HepG2 (cell line): ENCODE measurements at regions not wholly inside any gene's neighbourhood (a gene's known extent, or its start where the extent isn't known, plus 50 kb on each side); places are given as distances from the start of the nearest gene placed in this dataset.

Experiments used
- ATAC-seq: fragments of 200-7000 bp; cut with Tn5 transposase; 3 replicates; pipeline ENCODE4 v1.9.1; 2020; ENCODE audit warnings: mild to moderate bottlenecking, moderate library complexity
- BruUV-seq: library from RNA; stranded (reverse); fragments of 400-500 nt; replicated peaks from 2 replicates; lab custom pipeline; 2021; lab: Mats Ljungman, UMichigan
- CTCF ChIA-PET: fragments of 300-600 bp; formaldehyde crosslinking; extraction: SDS; loops from one replicate; lab custom pipeline; 2021; ENCODE audit warnings: low total read pairs, inconsistent platforms, low intra/inter-chr PET ratio; lab: Yijun Ruan, JAX
- POLR2A ChIA-PET: fragments of 350-600 bp; sonication (Branson Sonifier 250); formaldehyde crosslinking; loops from one replicate; lab custom pipeline; 2020; ENCODE audit warnings: antibody characterized with exemption, inconsistent platforms; lab: Yijun Ruan, JAX
- DNase-seq: peaks from one replicate; pipeline ENCODE4 v3.0.0-alpha.2; 2015; ENCODE audit warnings: low spot score
- FAIRE-seq: peaks from 3 replicates; lab custom pipeline; 2011; peaks lifted over from hg19 to GRCh38; lab: Jason Lieb, UNC
- H2AFZ ChIP-seq: one replicate; pipeline ENCODE4 v1.6.1; 2011; ENCODE audit warnings: low read length, inconsistent platforms
- H3K27ac ChIP-seq: fragments of 300-600 bp; 3 replicates; pipeline ENCODE4 v1.8.0; 2011; ENCODE audit warnings: mixed run types, mild to moderate bottlenecking, mixed read lengths, low read length, inconsistent platforms; ENCODE audit not compliant: insufficient read depth; ENCODE audit errors: extremely low read length
- H3K27me3 ChIP-seq, 2 experiments: fragments of 200-600 bp in 1 of 2; 2 replicates in 1 of 2; 3 replicates in 1 of 2; pipeline versions ENCODE4 v1.6.0 to v1.8.0; 2011; ENCODE audit warnings: low read length in 2 of 2, mild to moderate bottlenecking in 2 of 2, moderate library complexity in 2 of 2, inconsistent platforms in 1 of 2; ENCODE audit not compliant: insufficient read depth in 2 of 2, control insufficient read depth in 1 of 2
- H3K36me3 ChIP-seq, 2 experiments: fragments of 200-600 bp in 1 of 2; replicated peaks in 1 of 2; 2 replicates in 1 of 2; 3 replicates in 1 of 2; pipeline versions ENCODE4 v1.5.1 to v1.8.0; 2011; ENCODE audit warnings: low read length in 2 of 2, inconsistent platforms in 1 of 2; ENCODE audit not compliant: insufficient read depth in 2 of 2, control insufficient read depth in 1 of 2
- H3K4me1 ChIP-seq: 2 replicates; pipeline ENCODE4 v1.5.1; 2012; ENCODE audit warnings: low read length, inconsistent platforms; ENCODE audit not compliant: insufficient read depth
- H3K4me2 ChIP-seq: 2 replicates; pipeline ENCODE4 v1.6.0; 2011; ENCODE audit warnings: low read depth, low read length, inconsistent platforms
- H3K4me3 ChIP-seq, 3 experiments: fragments of 200-600 bp in 1 of 3; sonication (generic), shearing (Covaris generic) in 1 of 3; replicated peaks in 1 of 3; 2 replicates each; pipeline ENCODE4 v1.5.1; 2011 to 2016; ENCODE audit warnings: low read length in 3 of 3, inconsistent platforms in 2 of 3, low read depth in 2 of 3, mild to moderate bottlenecking in 2 of 3, control low read depth in 1 of 3, mixed read lengths in 1 of 3; ENCODE audit not compliant: insufficient read depth in 1 of 3
- H3K79me2 ChIP-seq: one replicate; pipeline ENCODE4 v1.6.1; 2011; ENCODE audit warnings: low read length, inconsistent platforms; ENCODE audit not compliant: insufficient read depth
- H3K9ac ChIP-seq: 2 replicates; pipeline ENCODE4 v1.6.0; 2011; ENCODE audit warnings: mild to moderate bottlenecking, low read depth, low read length, inconsistent platforms; ENCODE audit not compliant: insufficient read depth
- H3K9me3 ChIP-seq: 2 replicates; pipeline ENCODE4 v1.5.1; 2012; ENCODE audit warnings: mild to moderate bottlenecking, low read length
- H4K20me1 ChIP-seq: 2 replicates; pipeline ENCODE4 v1.6.0; 2011; ENCODE audit warnings: inconsistent platforms, mild to moderate bottlenecking, low read length, moderate library complexity; ENCODE audit not compliant: insufficient read depth
- ATF7 ChIP-seq, 2 experiments: fragments of 450-650 bp in 1 of 2; sonication (generic) in 1 of 2; formaldehyde crosslinking in 1 of 2; IDR thresholded peaks; 2 replicates each; pipeline versions ENCODE4 v1.4.0 to v1.6.1; 2016 to 2020; ENCODE audit warnings: antibody characterized with exemption in 1 of 2, mild to moderate bottlenecking in 1 of 2, missing genetic modification reagents in 1 of 2
- NONO ChIP-seq, 2 experiments: fragments of 450-650 bp in 1 of 2; sonication (generic) in 1 of 2; formaldehyde crosslinking in 1 of 2; IDR thresholded peaks in 1 of 2; conservative IDR thresholded peaks in 1 of 2; 2 replicates each; pipeline versions ENCODE4 v1.6.1 to v1.8.0; 2017 to 2022; ENCODE audit warnings: mild to moderate bottlenecking in 1 of 2, missing genetic modification reagents in 1 of 2, moderate library complexity in 1 of 2
- POLR2A ChIP-seq, 2 experiments: IDR thresholded peaks; 2 replicates each; pipeline ENCODE4 v1.6.1; 2011; ENCODE audit warnings: low read depth in 2 of 2, low read length in 2 of 2, mild to moderate bottlenecking in 1 of 2, moderate library complexity in 1 of 2; ENCODE audit not compliant: insufficient read depth in 1 of 2
- RFXANK ChIP-seq: IDR thresholded peaks from 2 replicates; pipeline ENCODE4 v1.6.1; 2016
- SETDB1 ChIP-seq: sonication (generic); formaldehyde crosslinking; IDR thresholded peaks from 2 replicates; pipeline ENCODE4 v1.5.1; 2020; ENCODE audit warnings: missing genetic modification reagents, mild to moderate bottlenecking, borderline replicate concordance
- SIN3B ChIP-seq: fragments of 150-350 bp; IDR thresholded peaks from 2 replicates; pipeline ENCODE4 v1.6.1; 2014; ENCODE audit warnings: low read length
- SP2 ChIP-seq: sonication (generic); formaldehyde crosslinking; IDR thresholded peaks from 2 replicates; pipeline ENCODE4 v1.5.1; 2020; ENCODE audit warnings: mild to moderate bottlenecking, missing genetic modification reagents
- TSC22D2 ChIP-seq: sonication (generic); formaldehyde crosslinking; IDR thresholded peaks from 2 replicates; pipeline ENCODE4 v1.5.1; 2020; ENCODE audit warnings: missing genetic modification reagents, mild to moderate bottlenecking, borderline replicate concordance
- ZKSCAN8 ChIP-seq: IDR thresholded peaks from 2 replicates; pipeline ENCODE4 v1.6.1; 2016; ENCODE audit warnings: borderline replicate concordance, missing genetic modification reagents, missing compliant biosample characterization
- ZNF670 ChIP-seq: sonication (generic); formaldehyde crosslinking; IDR thresholded peaks from 2 replicates; pipeline ENCODE4 v1.8.0; 2022; ENCODE audit warnings: mild to moderate bottlenecking, missing genetic modification reagents, borderline replicate concordance
- ZNF674 ChIP-seq: sonication (generic); formaldehyde crosslinking; IDR thresholded peaks from 2 replicates; pipeline ENCODE4 v1.5.0; 2020; ENCODE audit warnings: low read depth, mild to moderate bottlenecking, missing genetic modification reagents
- ZNF790 ChIP-seq: sonication (generic); formaldehyde crosslinking; IDR thresholded peaks from 2 replicates; pipeline ENCODE4 v1.8.0; 2022; ENCODE audit warnings: missing genetic modification reagents, mild to moderate bottlenecking, borderline replicate concordance
- ZZZ3 ChIP-seq: sonication (generic); formaldehyde crosslinking; IDR thresholded peaks from 2 replicates; pipeline ENCODE4 v1.4.0; 2020; ENCODE audit warnings: missing genetic modification reagents, mild to moderate bottlenecking, borderline replicate concordance
- WGBS: methylation state at CpG from one replicate; pipeline ENCODE4 v1.1.6; 2017; ENCODE audit warnings: low lambda C conversion rate; 5-methylcytosine and 5-hydroxymethylcytosine counted together
- in situ Hi-C: cut with HindIII; loops from 2 replicates; pipeline ENCODE4 v1.10.0; 2017; ENCODE audit warnings: low pct_unique_long_range_greater_than_20kb; ENCODE audit not compliant: extremely low pct_ligation_motif_present
- intact Hi-C: fragments of 100-400 bp; cut with micrococcal nuclease; formaldehyde crosslinking; loops from one replicate; pipeline ENCODE4 v1.10.0; 2022; ENCODE audit not compliant: unreplicated experiment
- TF ChIP-seq, protein P1 (sequence below): sonication (generic); formaldehyde crosslinking; IDR thresholded peaks from 2 replicates; pipeline ENCODE4 v1.4.0; 2020; ENCODE audit warnings: missing genetic modification reagents, mild to moderate bottlenecking, borderline replicate concordance
- TF ChIP-seq, protein P2 (sequence below): sonication (generic); formaldehyde crosslinking; IDR thresholded peaks from 2 replicates; pipeline ENCODE4 v1.4.0; 2020; ENCODE audit warnings: missing genetic modification reagents, borderline replicate concordance
- TF ChIP-seq, protein P3 (sequence below): sonication (generic); IDR thresholded peaks from 2 replicates; pipeline ENCODE4 v1.6.1; 2016; ENCODE audit warnings: low read depth, borderline replicate concordance

DNA sequence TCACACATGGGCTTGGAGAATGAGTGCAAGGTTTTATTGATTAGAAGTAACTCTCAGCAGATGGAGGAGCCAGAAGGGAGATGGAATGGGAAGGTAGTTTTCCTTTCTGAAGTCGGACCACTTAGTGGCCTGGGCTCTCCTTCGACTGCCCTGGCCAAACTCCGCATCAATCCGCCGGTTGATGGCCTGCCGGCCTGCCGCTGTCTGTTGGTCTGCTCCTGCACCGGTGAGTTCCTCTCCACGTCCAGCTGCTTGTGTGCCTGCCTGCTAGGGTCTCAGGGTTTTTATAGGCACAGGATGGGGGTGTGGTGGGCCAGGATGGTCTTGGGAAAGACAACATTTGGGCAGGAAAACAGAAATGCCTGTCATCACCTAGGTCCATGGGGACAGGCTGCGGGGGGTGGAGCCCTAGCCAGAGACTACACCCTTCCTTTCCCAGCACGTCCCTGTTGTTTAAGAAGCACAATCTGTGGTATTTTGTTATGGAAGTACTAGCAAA lies 837.0 kb downstream of the PDCD6IP start:
- no peak overlapping the region for H2AFZ ChIP-seq
- no peak overlapping the region for H3K9ac ChIP-seq
- H4K20me1 ChIP-seq = no peaks in the 10 kb centered on the region
- H3K4me3 ChIP-seq = no peak overlapping the region
- in situ Hi-C loops (no loop called here), intact Hi-C loops (no loop called here)
- no peaks in the 10 kb centered on the region for H3K27me3 ChIP-seq
- no TSS peak for BruUV-seq
- FAIRE-seq (no peak), ATAC-seq (no peak), DNase-seq (no peak)
- H3K4me2 ChIP-seq = no peak overlapping the region
- CTCF ChIA-PET = no interaction called here
- H3K36me3 ChIP-seq = no peaks in the 10 kb centered on the region
- no peaks in the 10 kb centered on the region for H3K79me2 ChIP-seq
- H3K9me3 ChIP-seq = peaks cover 14% of the 10 kb centered on the region
- no peak overlapping the region for H3K27ac ChIP-seq
- H3K4me1 ChIP-seq = no peaks in the 10 kb centered on the region
- 26% methylated on average over 5 of the region's 11 CpGs for WGBS
- TF ChIP-seq SETDB1 (CRISPR knock-in tag) (no peak), NONO (IDR thresholded peaks at IDR 0.05) (no peak), NONO (CRISPR knock-in tag; conservative IDR thresholded peaks at IDR 0.05) (no peak), POLR2A (IDR thresholded peaks at IDR 0.05; ENCODE audit: insufficient read depth in 1 of 2, low read depth in 2 of 2, low read length in 2 of 2) (no peak), ZNF790 (CRISPR knock-in tag) (no peak), RFXANK (CRISPR knock-in tag) (no peak), ZKSCAN8 (CRISPR knock-in tag) (no peak)
- TF ChIP-seq, protein P1, sequence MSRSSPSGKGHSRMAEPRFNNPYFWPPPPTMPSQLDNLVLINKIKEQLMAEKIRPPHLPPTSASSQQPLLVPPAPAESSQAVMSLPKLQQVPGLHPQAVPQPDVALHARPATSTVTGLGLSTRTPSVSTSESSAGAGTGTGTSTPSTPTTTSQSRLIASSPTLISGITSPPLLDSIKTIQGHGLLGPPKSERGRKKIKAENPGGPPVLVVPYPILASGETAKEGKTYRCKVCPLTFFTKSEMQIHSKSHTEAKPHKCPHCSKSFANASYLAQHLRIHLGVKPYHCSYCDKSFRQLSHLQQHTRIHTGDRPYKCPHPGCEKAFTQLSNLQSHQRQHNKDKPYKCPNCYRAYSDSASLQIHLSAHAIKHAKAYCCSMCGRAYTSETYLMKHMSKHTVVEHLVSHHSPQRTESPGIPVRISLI = no peak
- POLR2A ChIA-PET = no interaction called here

DNA sequence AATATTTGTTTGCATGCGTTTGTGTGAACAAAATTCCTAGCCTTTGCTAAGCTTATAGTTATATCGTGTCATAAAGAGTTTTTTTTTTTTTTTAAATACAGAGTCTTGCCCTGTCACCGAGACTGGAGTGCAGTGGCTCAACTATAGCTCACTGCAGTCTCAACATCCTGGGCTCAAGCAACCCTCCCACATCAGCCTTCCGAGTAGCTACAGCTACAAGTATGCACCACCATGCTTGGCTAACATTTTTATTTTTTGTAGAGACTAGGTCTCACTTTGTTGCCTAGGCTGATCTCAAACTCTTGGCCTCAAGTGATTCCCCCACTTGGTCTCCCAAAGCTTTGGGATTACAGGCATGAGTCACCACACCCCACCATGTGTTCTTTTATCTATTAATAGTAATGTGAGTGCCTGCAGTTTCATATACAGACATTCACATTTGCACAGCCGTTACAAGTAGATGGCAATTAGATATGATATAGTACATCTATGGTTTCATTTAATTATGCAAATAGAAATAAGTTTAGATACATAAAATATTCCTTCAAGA lies 848.6 kb downstream of the PDCD6IP start:
- in situ Hi-C loops = no loop called here
- no peak for ATAC-seq
- WGBS = 2% methylated on average over 5 of the region's 5 CpGs
- TF ChIP-seq, protein P2, sequence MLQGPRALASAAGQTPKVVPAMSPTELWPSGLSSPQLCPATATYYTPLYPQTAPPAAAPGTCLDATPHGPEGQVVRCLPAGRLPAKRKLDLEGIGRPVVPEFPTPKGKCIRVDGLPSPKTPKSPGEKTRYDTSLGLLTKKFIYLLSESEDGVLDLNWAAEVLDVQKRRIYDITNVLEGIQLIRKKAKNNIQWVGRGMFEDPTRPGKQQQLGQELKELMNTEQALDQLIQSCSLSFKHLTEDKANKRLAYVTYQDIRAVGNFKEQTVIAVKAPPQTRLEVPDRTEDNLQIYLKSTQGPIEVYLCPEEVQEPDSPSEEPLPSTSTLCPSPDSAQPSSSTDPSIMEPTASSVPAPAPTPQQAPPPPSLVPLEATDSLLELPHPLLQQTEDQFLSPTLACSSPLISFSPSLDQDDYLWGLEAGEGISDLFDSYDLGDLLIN (CRISPR knock-in tag) = no peak
- TF ChIP-seq, protein P3, sequence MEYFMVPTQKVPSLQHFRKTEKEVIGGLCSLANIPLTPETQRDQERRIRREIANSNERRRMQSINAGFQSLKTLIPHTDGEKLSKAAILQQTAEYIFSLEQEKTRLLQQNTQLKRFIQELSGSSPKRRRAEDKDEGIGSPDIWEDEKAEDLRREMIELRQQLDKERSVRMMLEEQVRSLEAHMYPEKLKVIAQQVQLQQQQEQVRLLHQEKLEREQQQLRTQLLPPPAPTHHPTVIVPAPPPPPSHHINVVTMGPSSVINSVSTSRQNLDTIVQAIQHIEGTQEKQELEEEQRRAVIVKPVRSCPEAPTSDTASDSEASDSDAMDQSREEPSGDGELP = no peak
- TF ChIP-seq ATF7 (IDR thresholded peaks at IDR 0.05) (no peak), ATF7 (CRISPR knock-in tag; IDR thresholded peaks at IDR 0.05) (no peak), ZNF670 (CRISPR knock-in tag) (no peak), SIN3B (no peak), ZZZ3 (CRISPR knock-in tag) (no peak), SP2 (CRISPR knock-in tag) (no peak), ZNF674 (CRISPR knock-in tag) (no peak), TSC22D2 (CRISPR knock-in tag) (no peak)

More for the DNA sequence above, 848.6 kb downstream of the PDCD6IP start:
- DNase-seq (no peak), FAIRE-seq (no peak)
- no peak overlapping the region for H3K4me3 ChIP-seq
- 0 out of 2 replicates have a peak, but pooled peaks cover 1% of the 10 kb centered on the region for H3K9me3 ChIP-seq
- H3K27ac ChIP-seq = no peak overlapping the region
- POLR2A ChIA-PET = no interaction called here
- no peaks in the 10 kb centered on the region for H4K20me1 ChIP-seq
- H3K79me2 ChIP-seq = no peaks in the 10 kb centered on the region
- H3K27me3 ChIP-seq = no peaks in the 10 kb centered on the region
- intact Hi-C loops = no loop called here
- no TSS peak for BruUV-seq
- H3K4me1 ChIP-seq = no peaks in the 10 kb centered on the region
- no peak overlapping the region for H2AFZ ChIP-seq
- H3K4me2 ChIP-seq = no peak overlapping the region
- CTCF ChIA-PET = no interaction called here
- no peak overlapping the region for H3K9ac ChIP-seq
- H3K36me3 ChIP-seq = no peaks in the 10 kb centered on the region
